Stimulated activated effector memory CD8-positive, alpha-beta T cell treated with anti-CD3 and anti-CD28 coated beads, Interleukin-12 subunit alpha, Interleukin-12 subunit beta, amount 100 ng/mL, for 72 hours (primary cell): ENCODE measurements at regions not wholly inside any gene's neighbourhood (a gene's known extent, or its start where the extent isn't known, plus 50 kb on each side); places are given as distances from the start of the nearest gene placed in this dataset.
"Not testable (repeated sequence)": the region's sequence is repeated elsewhere in the genome, so short reads cannot be mapped to it uniquely, and the experiment has no call there.

ENCODE experiments used
- ATAC-seq: fragments of 150-1000 bp; cut with Tn5 transposase; 2 replicates; pipeline ENCODE4 v1.10.0; 2021
- DNase-seq, 2 donors: peaks; one replicate each; pipeline ENCODE4 v3.0.0; 2021 to 2022; ENCODE audit warnings: low spot score in 2 of 2
- H3K27ac Mint-ChIP-seq: one replicate; pipeline ENCODE4 v1.8.0; 2022; ENCODE audit warnings: mild to moderate bottlenecking, mixed read lengths
- H3K36me3 Mint-ChIP-seq: one replicate; pipeline ENCODE4 v1.8.0; 2022; ENCODE audit warnings: mild to moderate bottlenecking, mixed read lengths
- H3K4me1 Mint-ChIP-seq: one replicate; pipeline ENCODE4 v1.8.0; 2022; ENCODE audit warnings: mixed read lengths
- H3K4me3 Mint-ChIP-seq: one replicate; pipeline ENCODE4 v1.8.0; 2022; ENCODE audit warnings: mild to moderate bottlenecking, mixed read lengths
- H3K9me3 Mint-ChIP-seq: one replicate; pipeline ENCODE4 v1.8.0; 2022; ENCODE audit warnings: mixed read lengths

DNA sequence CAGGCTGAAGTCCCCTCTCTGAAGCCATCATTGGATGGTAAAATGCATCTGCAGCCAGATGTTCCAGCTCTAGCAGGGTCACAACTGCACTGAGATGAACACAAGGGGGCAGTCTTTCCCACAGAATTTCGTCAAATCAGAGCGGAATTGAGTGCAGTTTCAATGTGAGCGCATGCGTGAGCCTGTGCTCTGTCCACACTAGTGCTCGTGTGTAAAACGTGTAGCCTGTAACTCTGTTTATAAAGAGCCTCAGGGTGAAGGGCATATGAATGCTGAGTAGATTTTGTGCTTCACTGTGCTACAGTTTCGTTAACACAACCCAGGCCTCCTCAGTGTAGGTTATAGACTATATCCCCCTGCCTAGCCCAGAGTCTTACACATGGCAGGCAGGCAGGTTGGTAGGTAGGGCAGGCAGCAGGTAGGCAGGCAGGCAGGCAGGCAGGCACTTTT, 92.7 kb upstream of the GOLGA6L4 start:
- DNase-seq: peak; percentile 61 to 86
- H3K4me1 Mint-ChIP-seq: no peaks in the 10 kb centered on the region
- H3K4me3 Mint-ChIP-seq: no peak overlapping the region
- H3K9me3 Mint-ChIP-seq: no peaks in the 10 kb centered on the region
- ATAC-seq: peak; percentile 96
- H3K27ac Mint-ChIP-seq: no peak overlapping the region
- no peaks in the 10 kb centered on the region for H3K36me3 Mint-ChIP-seq

DNA sequence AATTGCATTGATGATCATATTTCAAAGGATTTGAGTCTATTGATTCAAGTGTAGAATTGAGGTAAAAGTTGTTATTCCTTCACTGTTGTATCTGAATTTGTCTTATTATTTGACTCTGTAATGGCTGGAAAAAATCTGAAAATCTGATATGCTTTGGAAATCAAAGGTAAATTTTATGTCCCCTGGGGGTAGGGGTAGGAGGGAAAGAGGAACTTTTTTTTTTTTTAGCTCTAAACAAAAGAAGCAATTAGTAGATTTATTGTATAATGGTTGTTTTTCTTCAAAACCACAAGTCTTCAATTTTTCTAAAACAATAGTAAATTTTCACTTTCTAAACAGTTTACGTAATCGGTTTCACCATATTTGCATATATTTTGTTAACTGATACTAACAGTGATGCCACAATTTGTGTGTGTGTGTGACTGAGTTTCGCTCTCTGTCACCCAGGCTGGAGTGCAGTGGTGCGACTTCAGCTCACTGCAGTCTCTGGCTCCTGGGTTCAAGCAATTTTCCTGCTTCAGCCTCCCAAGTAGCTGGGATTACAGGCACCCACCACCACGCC, 91.7 kb upstream of the GOLGA6L4 start:
- Mint-ChIP-seq H3K9me3 (no peaks in the 10 kb centered on the region), H3K27ac (no peak overlapping the region), H3K4me3 (no peak overlapping the region), H3K36me3 (no peaks in the 10 kb centered on the region), H3K4me1 (no peaks in the 10 kb centered on the region)
- no peak for ATAC-seq
- no peak for DNase-seq

DNA sequence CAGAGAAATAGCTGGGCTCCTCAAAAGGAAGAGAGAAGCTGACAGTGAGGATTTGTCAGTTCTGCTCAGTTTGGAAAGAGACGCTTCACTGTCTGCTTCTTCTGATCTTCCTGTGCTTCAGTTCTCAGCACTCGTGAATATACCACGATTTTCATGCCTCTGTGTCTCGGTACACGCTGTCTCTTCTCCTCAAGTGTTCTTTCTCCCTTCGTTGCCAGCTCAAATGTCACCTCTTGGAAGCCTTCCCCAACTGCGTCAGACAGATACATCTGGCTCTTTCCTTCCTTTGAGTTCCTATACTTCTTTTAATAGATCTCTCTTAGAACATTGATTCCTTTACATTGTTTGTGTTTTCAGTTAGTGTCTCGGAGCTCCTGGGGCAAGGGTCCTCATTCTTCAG, 90.6 kb upstream of the GOLGA6L4 start:
- not testable (repeated sequence) for ATAC-seq, H3K4me1 Mint-ChIP-seq, H3K27ac Mint-ChIP-seq, DNase-seq, H3K4me3 Mint-ChIP-seq, H3K36me3 Mint-ChIP-seq, H3K9me3 Mint-ChIP-seq

GRCh38 chr15:84146299-84146698, 89.3 kb upstream of the GOLGA6L4 start:
- ATAC-seq, H3K9me3 Mint-ChIP-seq, H3K27ac Mint-ChIP-seq, DNase-seq, H3K36me3 Mint-ChIP-seq, H3K4me3 Mint-ChIP-seq, H3K4me1 Mint-ChIP-seq: not testable (repeated sequence)

DNA sequence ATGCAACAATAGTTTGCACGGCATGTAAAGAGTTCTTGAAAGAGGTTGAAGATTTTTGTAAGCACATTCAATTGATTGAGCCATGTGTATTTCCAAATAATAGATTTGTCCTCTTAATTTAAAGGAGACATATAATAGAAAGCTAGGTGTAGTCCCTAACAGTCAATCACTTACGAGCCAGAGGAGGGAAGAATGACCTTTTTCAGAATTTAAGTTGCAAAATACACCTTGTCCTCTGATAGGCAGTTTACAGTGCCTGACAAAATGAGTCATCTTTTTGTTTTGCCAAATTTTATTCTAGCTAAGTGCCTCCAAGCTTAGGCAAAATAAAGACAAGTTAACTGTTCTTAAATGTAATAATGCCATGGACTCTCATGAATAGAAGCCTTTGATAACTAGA, 88.3 kb upstream of the GOLGA6L4 start:
- H3K4me3 Mint-ChIP-seq, H3K4me1 Mint-ChIP-seq, H3K27ac Mint-ChIP-seq, DNase-seq, H3K36me3 Mint-ChIP-seq, ATAC-seq, H3K9me3 Mint-ChIP-seq: not testable (repeated sequence)

DNA sequence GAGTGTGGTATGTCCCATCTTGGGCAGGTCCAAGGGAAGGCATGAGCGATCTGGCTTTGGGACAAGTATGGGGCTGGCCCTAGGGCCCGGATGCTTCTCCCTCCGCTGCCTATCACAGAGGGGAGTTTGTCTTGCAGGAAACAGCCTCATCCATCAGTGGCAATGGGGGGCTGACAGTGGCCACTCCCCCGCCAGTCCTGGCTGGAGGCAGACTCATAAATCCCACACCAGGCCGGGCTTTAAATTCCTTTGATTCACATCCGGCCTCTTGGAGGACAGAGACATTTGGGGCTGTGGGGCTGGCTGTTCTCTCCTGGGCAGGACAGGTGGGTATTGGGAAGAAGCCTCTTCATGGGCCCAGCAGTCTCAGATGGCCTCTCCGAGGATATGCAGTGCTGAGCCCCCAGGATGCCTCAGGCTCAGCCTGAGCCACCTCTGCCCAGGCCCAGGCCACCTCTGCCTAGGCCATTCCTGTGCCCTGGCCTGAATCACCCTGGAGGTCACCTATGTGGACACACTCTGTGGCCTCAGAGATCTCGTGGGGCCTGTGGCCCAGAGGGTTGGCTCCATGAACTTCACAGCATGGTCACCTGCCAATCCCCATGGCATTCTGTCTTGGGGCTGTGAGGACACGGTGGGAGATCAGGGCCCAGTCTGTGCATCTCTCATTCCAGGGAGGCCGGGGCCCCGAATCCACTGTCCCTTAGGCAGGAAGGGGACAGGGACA, 84.2 kb upstream of the GOLGA6L4 start:
- H3K27ac Mint-ChIP-seq: no peak overlapping the region
- no peak overlapping the region for H3K4me3 Mint-ChIP-seq
- no peaks in the 10 kb centered on the region for H3K36me3 Mint-ChIP-seq
- ATAC-seq (no peak), DNase-seq (peak in 1 of 2 donors; percentile 43)
- H3K4me1 Mint-ChIP-seq: no peaks in the 10 kb centered on the region
- no peaks in the 10 kb centered on the region for H3K9me3 Mint-ChIP-seq

- DNase-seq, H3K27ac Mint-ChIP-seq, H3K9me3 Mint-ChIP-seq, ATAC-seq, H3K4me1 Mint-ChIP-seq, H3K36me3 Mint-ChIP-seq, H3K4me3 Mint-ChIP-seq: not testable (repeated sequence)
Measured at GRCh38 chr15:84152381-84152979, 83.1 kb upstream of the GOLGA6L4 start.

GRCh38 chr15:84153655-84154140, 81.9 kb upstream of the GOLGA6L4 start:
- DNase-seq, H3K27ac Mint-ChIP-seq, H3K9me3 Mint-ChIP-seq, H3K4me3 Mint-ChIP-seq, H3K36me3 Mint-ChIP-seq, ATAC-seq, H3K4me1 Mint-ChIP-seq: not testable (repeated sequence)

DNA sequence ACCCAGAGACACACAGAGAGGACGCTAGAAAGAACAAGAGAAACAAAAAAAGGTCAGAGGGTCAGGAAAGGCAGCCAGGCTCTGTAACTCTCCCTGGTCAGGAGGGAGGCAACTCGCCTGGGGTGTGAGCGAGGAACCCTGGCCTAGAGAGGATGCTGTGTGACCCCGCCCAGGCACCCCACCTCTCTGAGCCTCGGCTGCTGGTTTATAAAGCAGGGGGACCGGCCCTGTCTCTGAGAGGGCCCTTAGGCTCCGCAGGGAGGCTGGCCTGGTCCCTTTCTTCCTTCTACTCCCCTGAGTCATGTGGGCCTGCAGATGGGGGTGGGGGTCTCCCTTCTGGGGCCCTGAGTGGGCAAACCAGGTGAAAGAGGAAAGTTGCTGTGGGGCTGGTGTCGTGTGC, 81.3 kb upstream of the GOLGA6L4 start:
- H3K36me3 Mint-ChIP-seq, H3K9me3 Mint-ChIP-seq, H3K4me1 Mint-ChIP-seq, DNase-seq, ATAC-seq, H3K27ac Mint-ChIP-seq, H3K4me3 Mint-ChIP-seq: not testable (repeated sequence)

GRCh38 chr15:84154787-84155186, 80.8 kb upstream of the GOLGA6L4 start:
- DNase-seq, H3K4me3 Mint-ChIP-seq, H3K9me3 Mint-ChIP-seq, H3K36me3 Mint-ChIP-seq, ATAC-seq, H3K4me1 Mint-ChIP-seq, H3K27ac Mint-ChIP-seq: not testable (repeated sequence)

GRCh38 chr15:84155792-84156587, 79.6 kb upstream of the GOLGA6L4 start:
- DNase-seq, ATAC-seq, H3K36me3 Mint-ChIP-seq, H3K4me1 Mint-ChIP-seq, H3K27ac Mint-ChIP-seq, H3K4me3 Mint-ChIP-seq, H3K9me3 Mint-ChIP-seq: not testable (repeated sequence)

DNA sequence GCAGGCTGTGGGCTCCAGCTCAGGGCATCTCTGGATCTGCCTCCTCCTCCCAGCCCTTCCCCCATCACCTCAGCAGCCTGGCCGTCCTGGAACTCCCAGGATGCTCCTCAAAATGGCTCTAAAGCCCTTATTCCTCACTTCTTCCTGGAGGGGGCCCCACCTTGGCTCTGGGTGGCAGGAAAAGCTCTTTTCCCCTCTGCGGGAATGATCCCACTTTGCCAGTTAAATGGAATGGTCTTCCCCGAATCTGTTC, 79.1 kb upstream of the GOLGA6L4 start:
- H3K36me3 Mint-ChIP-seq, H3K4me3 Mint-ChIP-seq, DNase-seq, H3K9me3 Mint-ChIP-seq, H3K4me1 Mint-ChIP-seq, ATAC-seq: not testable (repeated sequence)
- H3K27ac Mint-ChIP-seq: peak overlapping the region; percentile 48

- H3K4me3 Mint-ChIP-seq, H3K9me3 Mint-ChIP-seq, H3K4me1 Mint-ChIP-seq, H3K36me3 Mint-ChIP-seq, DNase-seq, ATAC-seq: not testable (repeated sequence)
- peak overlapping the region; percentile 48 for H3K27ac Mint-ChIP-seq
Measured at GRCh38 chr15:84157056-84157632, 78.4 kb upstream of the GOLGA6L4 start.

- not testable (repeated sequence) for H3K36me3 Mint-ChIP-seq, H3K4me1 Mint-ChIP-seq, ATAC-seq, H3K27ac Mint-ChIP-seq, H3K9me3 Mint-ChIP-seq, H3K4me3 Mint-ChIP-seq, DNase-seq
Measured at GRCh38 chr15:84157857-84158256, 77.7 kb upstream of the GOLGA6L4 start.
